ENCODE measurements at regions not wholly inside any gene's neighbourhood (a gene's known extent, or its start where the extent isn't known, plus 50 kb on each side); places are given as distances from the start of the nearest gene placed in this dataset.

GRCh38 chr10:128837478-128837877 lies 629.6 kb upstream of the MGMT start:
- no peak for DNase-seq
- no peak for TF ChIP-seq CTCF (IDR thresholded peaks at IDR 0.05)
- H3K27me3 Mint-ChIP-seq (ENCODE audit: insufficient read depth) = peaks cover 3% of the 10 kb centered on the region; the same call in 1 of the 2 replicates
- no peaks in the 10 kb centered on the region for H3K4me1 Mint-ChIP-seq (ENCODE audit: low read depth)
- H3K4me3 Mint-ChIP-seq = no peak overlapping the region
- H3K36me3 Mint-ChIP-seq (ENCODE audit: low read depth) = no peaks in the 10 kb centered on the region
- H3K9me3 Mint-ChIP-seq = peaks cover 58% of the 10 kb centered on the region
- H3K27ac Mint-ChIP-seq = no peak overlapping the region

- H3K9me3 Mint-ChIP-seq = peaks cover 57% of the 10 kb centered on the region
- no peak for TF ChIP-seq CTCF (IDR thresholded peaks at IDR 0.05)
- no peaks in the 10 kb centered on the region for H3K4me1 Mint-ChIP-seq (ENCODE audit: low read depth)
- DNase-seq = no peak
- no peak overlapping the region for H3K27ac Mint-ChIP-seq
- H3K36me3 Mint-ChIP-seq (ENCODE audit: low read depth) = no peaks in the 10 kb centered on the region
- no peak overlapping the region for H3K4me3 Mint-ChIP-seq
- H3K27me3 Mint-ChIP-seq (ENCODE audit: insufficient read depth) = peaks cover 3% of the 10 kb centered on the region; the same call in 1 of the 2 replicates
Measured at GRCh38 chr10:128839134-128839533, 627.9 kb upstream of the MGMT start.

- H3K4me3 Mint-ChIP-seq = no peak overlapping the region
- peaks cover 3% of the 10 kb centered on the region; the same call in 1 of the 2 replicates for H3K27me3 Mint-ChIP-seq (ENCODE audit: insufficient read depth)
- H3K4me1 Mint-ChIP-seq (ENCODE audit: low read depth) = no peaks in the 10 kb centered on the region
- peaks cover 58% of the 10 kb centered on the region for H3K9me3 Mint-ChIP-seq
- DNase-seq = no peak
- H3K36me3 Mint-ChIP-seq (ENCODE audit: low read depth) = no peaks in the 10 kb centered on the region
- TF ChIP-seq CTCF (IDR thresholded peaks at IDR 0.05) = no peak
- H3K27ac Mint-ChIP-seq = no peak overlapping the region
Measured at GRCh38 chr10:128839701-128840100, 627.3 kb upstream of the MGMT start.

- peaks cover 60% of the 10 kb centered on the region for H3K9me3 Mint-ChIP-seq
- H3K4me1 Mint-ChIP-seq (ENCODE audit: low read depth) = no peaks in the 10 kb centered on the region
- no peak for DNase-seq
- no peak for TF ChIP-seq CTCF (IDR thresholded peaks at IDR 0.05)
- no peak overlapping the region for H3K27ac Mint-ChIP-seq
- H3K27me3 Mint-ChIP-seq (ENCODE audit: insufficient read depth) = peaks cover 1% of the 10 kb centered on the region; the same call in 1 of the 2 replicates
- H3K4me3 Mint-ChIP-seq = no peak overlapping the region
- H3K36me3 Mint-ChIP-seq (ENCODE audit: low read depth) = no peaks in the 10 kb centered on the region; the same call in 1 of the 2 replicates
Measured at GRCh38 chr10:128843972-128844371, 623.1 kb upstream of the MGMT start.

GRCh38 chr10:128846927-128847326 lies 620.1 kb upstream of the MGMT start:
- no peak overlapping the region for H3K27ac Mint-ChIP-seq

More at GRCh38 chr10:128846927-128847326, 620.1 kb upstream of the MGMT start:
- H3K4me3 Mint-ChIP-seq = no peak overlapping the region
- peaks cover 1% of the 10 kb centered on the region; the same call in 1 of the 2 replicates for H3K27me3 Mint-ChIP-seq (ENCODE audit: insufficient read depth)
- TF ChIP-seq CTCF (IDR thresholded peaks at IDR 0.05) = no peak
- H3K36me3 Mint-ChIP-seq (ENCODE audit: low read depth) = peaks cover 7% of the 10 kb centered on the region; the same call in 1 of the 2 replicates
- no peak for DNase-seq
- H3K9me3 Mint-ChIP-seq = peaks cover 71% of the 10 kb centered on the region
- no peaks in the 10 kb centered on the region for H3K4me1 Mint-ChIP-seq (ENCODE audit: low read depth)

Data from HFFc6 (cell line).